Fibroblast of lung (primary cell): ENCODE measurements at regions not wholly inside any gene's neighbourhood (a gene's known extent, or its start where the extent isn't known, plus 50 kb on each side); places are given as distances from the start of the nearest gene placed in this dataset.

ENCODE experiments used
- EZH2 ChIP-seq: IDR thresholded peaks from 2 replicates; pipeline ENCODE4 v1.5.1; 2012; ENCODE audit warnings: low read length, control low read depth, mild to moderate bottlenecking; ENCODE audit errors: missing control alignments
- TF ChIP-seq, protein P1 (sequence below), 2 donors: IDR thresholded peaks in 1 of 2; conservative IDR thresholded peaks in 1 of 2; 1 replicate in 1 of 2; 2 replicates in 1 of 2; pipeline ENCODE4 v1.5.1; 2011 to 2012; ENCODE audit warnings: low read length in 2 of 2, control low read depth in 1 of 2, inconsistent platforms in 1 of 2, low read depth in 1 of 2, mild to moderate bottlenecking in 1 of 2

DNA sequence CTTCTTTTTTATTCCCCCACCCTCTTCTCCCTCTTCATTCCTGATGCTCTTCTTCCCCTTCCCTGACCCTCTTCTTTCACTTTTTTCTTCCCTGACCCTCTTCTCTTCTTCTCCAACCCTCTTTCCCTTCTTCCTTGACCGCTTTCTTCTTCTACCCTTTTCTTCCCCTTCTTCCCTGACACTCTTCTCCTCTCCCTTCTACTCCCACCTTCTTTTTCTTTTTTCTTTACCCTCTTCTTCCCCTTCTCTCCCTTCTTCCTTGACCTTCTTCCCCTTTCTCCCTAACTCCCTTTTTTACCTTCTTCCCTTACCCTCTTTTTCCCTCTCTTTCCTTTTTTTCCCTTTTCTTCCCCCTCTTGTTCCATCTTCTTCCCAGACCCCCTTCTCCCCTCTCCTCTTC, 931.3 kb downstream of the UQCRFS1 start:
- TF ChIP-seq, protein P1, sequence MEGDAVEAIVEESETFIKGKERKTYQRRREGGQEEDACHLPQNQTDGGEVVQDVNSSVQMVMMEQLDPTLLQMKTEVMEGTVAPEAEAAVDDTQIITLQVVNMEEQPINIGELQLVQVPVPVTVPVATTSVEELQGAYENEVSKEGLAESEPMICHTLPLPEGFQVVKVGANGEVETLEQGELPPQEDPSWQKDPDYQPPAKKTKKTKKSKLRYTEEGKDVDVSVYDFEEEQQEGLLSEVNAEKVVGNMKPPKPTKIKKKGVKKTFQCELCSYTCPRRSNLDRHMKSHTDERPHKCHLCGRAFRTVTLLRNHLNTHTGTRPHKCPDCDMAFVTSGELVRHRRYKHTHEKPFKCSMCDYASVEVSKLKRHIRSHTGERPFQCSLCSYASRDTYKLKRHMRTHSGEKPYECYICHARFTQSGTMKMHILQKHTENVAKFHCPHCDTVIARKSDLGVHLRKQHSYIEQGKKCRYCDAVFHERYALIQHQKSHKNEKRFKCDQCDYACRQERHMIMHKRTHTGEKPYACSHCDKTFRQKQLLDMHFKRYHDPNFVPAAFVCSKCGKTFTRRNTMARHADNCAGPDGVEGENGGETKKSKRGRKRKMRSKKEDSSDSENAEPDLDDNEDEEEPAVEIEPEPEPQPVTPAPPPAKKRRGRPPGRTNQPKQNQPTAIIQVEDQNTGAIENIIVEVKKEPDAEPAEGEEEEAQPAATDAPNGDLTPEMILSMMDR (conservative IDR thresholded peaks at IDR 0.05 in 1 of 2, IDR thresholded peaks at IDR 0.05 in 1 of 2; ENCODE audit: low read depth in 1 of 2, low read length in 2 of 2), result no peak
- no peak for TF ChIP-seq EZH2
